H9 (cell line): ENCODE measurements at regions not wholly inside any gene's neighbourhood (a gene's known extent, or its start where the extent isn't known, plus 50 kb on each side); places are given as distances from the start of the nearest gene placed in this dataset.

Experiments used
- DNase-seq: peaks from one replicate; pipeline ENCODE4 v3.0.0-alpha.2; 2017
- H2AFZ ChIP-seq: one replicate; pipeline ENCODE4 v1.6.1; 2013; ENCODE audit warnings: mild to moderate bottlenecking, low read length, control low read depth, moderate library complexity
- H2AK5ac ChIP-seq: 2 replicates; pipeline ENCODE4 v1.6.1; 2013; ENCODE audit warnings: low read length, control low read depth, mixed read lengths; ENCODE audit not compliant: insufficient read length
- H2BK120ac ChIP-seq: one replicate; pipeline ENCODE4 v1.6.1; 2013; ENCODE audit warnings: low read depth, mild to moderate bottlenecking, low read length, control low read depth, inconsistent platforms; ENCODE audit not compliant: poor library complexity, severe bottlenecking
- H2BK12ac ChIP-seq: 2 replicates; pipeline ENCODE4 v1.6.1; 2013; ENCODE audit warnings: low read length, control low read depth, mixed read lengths, low read depth; ENCODE audit not compliant: insufficient read length
- H2BK15ac ChIP-seq: 2 replicates; pipeline ENCODE4 v1.6.1; 2013; ENCODE audit warnings: low read depth, low read length, control low read depth
- H2BK20ac ChIP-seq: one replicate; pipeline ENCODE4 v1.6.1; 2013; ENCODE audit warnings: low read depth, mild to moderate bottlenecking, low read length, control low read depth, inconsistent platforms; ENCODE audit not compliant: poor library complexity, severe bottlenecking
- H2BK5ac ChIP-seq: 2 replicates; pipeline ENCODE4 v1.6.1; 2013; ENCODE audit warnings: low read length, control low read depth, mixed read lengths; ENCODE audit not compliant: insufficient read length
- H3K14ac ChIP-seq: 2 replicates; pipeline ENCODE4 v1.6.1; 2013; ENCODE audit warnings: low read length, control low read depth; ENCODE audit not compliant: insufficient read depth
- H3K18ac ChIP-seq: 2 replicates; pipeline ENCODE4 v1.6.1; 2013; ENCODE audit warnings: low read depth, mild to moderate bottlenecking, mixed read lengths, low read length, control low read depth; ENCODE audit not compliant: insufficient read length
- H3K23ac ChIP-seq: 2 replicates; pipeline ENCODE4 v1.6.1; 2013; ENCODE audit warnings: low read length, control low read depth, mixed read lengths, low read depth; ENCODE audit not compliant: insufficient read length
- H3K23me2 ChIP-seq: 2 replicates; pipeline ENCODE4 v1.6.1; 2013; ENCODE audit warnings: low read depth, mild to moderate bottlenecking, mixed read lengths, low read length, control low read depth; ENCODE audit not compliant: insufficient read length, poor library complexity, severe bottlenecking
- H3K27ac ChIP-seq: 2 replicates; pipeline ENCODE4 v1.5.1; 2013; ENCODE audit warnings: low read length, control low read depth, mixed read lengths, low read depth; ENCODE audit not compliant: insufficient read length
- H3K27me3 ChIP-seq: 2 replicates; pipeline ENCODE4 v1.6.1; 2013; ENCODE audit warnings: low read length, control low read depth, inconsistent platforms; ENCODE audit not compliant: insufficient read depth
- H3K4ac ChIP-seq: 2 replicates; pipeline ENCODE4 v1.6.1; 2013; ENCODE audit warnings: low read depth, mild to moderate bottlenecking, control low read depth, inconsistent platforms, low read length, moderate library complexity
- H3K4me1 ChIP-seq: 2 replicates; pipeline ENCODE4 v1.6.1; 2013; ENCODE audit warnings: low read length, control low read depth, inconsistent platforms; ENCODE audit not compliant: insufficient read depth
- H3K4me2 ChIP-seq: 2 replicates; pipeline ENCODE4 v1.6.1; 2013; ENCODE audit warnings: low read length, control low read depth, mixed read lengths; ENCODE audit not compliant: insufficient read length, insufficient read depth
- H3K56ac ChIP-seq: 2 replicates; pipeline ENCODE4 v1.6.1; 2013; ENCODE audit warnings: low read depth, mild to moderate bottlenecking, mixed read lengths, low read length, control low read depth; ENCODE audit not compliant: insufficient read length
- H3K79me1 ChIP-seq: 2 replicates; pipeline ENCODE4 v1.6.1; 2013; ENCODE audit warnings: low read depth, mild to moderate bottlenecking, moderate library complexity, low read length, control low read depth, inconsistent platforms; ENCODE audit not compliant: insufficient read depth, poor library complexity, severe bottlenecking
- H3K79me2 ChIP-seq: 2 replicates; pipeline ENCODE4 v1.6.1; 2013; ENCODE audit warnings: low read length, control low read depth, inconsistent platforms; ENCODE audit not compliant: insufficient read depth
- H3K9ac ChIP-seq: 2 replicates; pipeline ENCODE4 v1.6.1; 2013; ENCODE audit warnings: low read length, control low read depth, mixed read lengths; ENCODE audit not compliant: insufficient read length; ENCODE audit errors: extremely low read depth
- H3K9me3 ChIP-seq: one replicate; pipeline ENCODE4 v1.6.1; 2013; ENCODE audit warnings: low read depth, low read length, inconsistent platforms; ENCODE audit not compliant: control insufficient read depth
- H3T11ph ChIP-seq: one replicate; pipeline ENCODE4 v1.6.1; 2013; ENCODE audit warnings: mild to moderate bottlenecking, low read length, control low read depth, inconsistent platforms
- H4K20me1 ChIP-seq: one replicate; pipeline ENCODE4 v1.6.1; 2013; ENCODE audit not compliant: control insufficient read depth, insufficient read length, insufficient read depth
- H4K5ac ChIP-seq: 2 replicates; pipeline ENCODE4 v1.6.1; 2013; ENCODE audit warnings: low read depth, mild to moderate bottlenecking, mixed read lengths, low read length, control low read depth; ENCODE audit not compliant: insufficient read length
- H4K8ac ChIP-seq: replicated peaks from 2 replicates; pipeline ENCODE4 v1.6.1; 2013; ENCODE audit warnings: low read length, control low read depth, mixed read lengths, low read depth; ENCODE audit not compliant: insufficient read length
- H4K91ac ChIP-seq: 2 replicates; pipeline ENCODE4 v1.6.1; 2013; ENCODE audit warnings: low read depth, mild to moderate bottlenecking, moderate library complexity, mixed read lengths, low read length, control low read depth; ENCODE audit not compliant: insufficient read length
- H3K27ac Mint-ChIP-seq, 3 experiments: 2 replicates in 2 of 3; 3 replicates in 1 of 3; pipeline ENCODE4 v1.8.0; 2020 to 2021; ENCODE audit warnings: mixed read lengths in 3 of 3, mild to moderate bottlenecking in 1 of 3, moderate library complexity in 1 of 3
- H3K27me3 Mint-ChIP-seq: 2 replicates; pipeline ENCODE4 v1.8.0; 2021; ENCODE audit warnings: low read depth, mild to moderate bottlenecking, moderate library complexity, mixed read lengths
- H3K36me3 Mint-ChIP-seq, 3 experiments: 2 replicates in 2 of 3; 3 replicates in 1 of 3; pipeline ENCODE4 v1.8.0; 2020 to 2021; ENCODE audit warnings: low read depth in 3 of 3, mixed read lengths in 3 of 3; ENCODE audit not compliant: insufficient read depth in 1 of 3
- H3K4me1 Mint-ChIP-seq, 2 experiments: 2 replicates each; pipeline ENCODE4 v1.8.0; 2020; ENCODE audit warnings: mixed read lengths in 2 of 2
- H3K4me3 Mint-ChIP-seq, 2 experiments: 2 replicates in 1 of 2; 3 replicates in 1 of 2; pipeline ENCODE4 v1.8.0; 2020 to 2021; ENCODE audit warnings: mild to moderate bottlenecking in 2 of 2, mixed read lengths in 2 of 2, moderate library complexity in 1 of 2
- H3K9me3 Mint-ChIP-seq, 2 experiments: 2 replicates in 1 of 2; 3 replicates in 1 of 2; pipeline ENCODE4 v1.8.0; 2020; ENCODE audit warnings: mild to moderate bottlenecking in 2 of 2, mixed read lengths in 2 of 2, moderate library complexity in 1 of 2
- CTCF ChIP-seq: fragments of 200-600 bp; sonication (generic); conservative IDR thresholded peaks from 3 replicates; pipeline ENCODE4 v1.8.0; 2021; ENCODE audit warnings: antibody characterized with exemption, mild to moderate bottlenecking
- WGBS: extraction: QIAGEN DNeasy Blood & Tissue Kit; methylation state at CpG from one replicate; pipeline ENCODE4 v1.1.7; 2013; ENCODE audit warnings: missing lambda C conversion rate, low lambda C conversion rate, mixed read lengths; ENCODE audit not compliant: insufficient read length; ENCODE audit errors: extremely low coverage; 5-methylcytosine and 5-hydroxymethylcytosine counted together

GRCh38 chr10:57817741-57818140 lies 450.0 kb downstream of the IPMK start:
- H3K14ac ChIP-seq: no peak overlapping the region
- no peak overlapping the region for H2BK15ac ChIP-seq
- no peak overlapping the region for H2AFZ ChIP-seq
- H3K27me3 ChIP-seq: no peaks in the 10 kb centered on the region
- H3K23me2 ChIP-seq: no peaks in the 10 kb centered on the region
- H4K8ac ChIP-seq: no peak overlapping the region
- H2AK5ac ChIP-seq: no peak overlapping the region
- no peak overlapping the region for H2BK5ac ChIP-seq
- H3K27ac Mint-ChIP-seq: no peak overlapping the region
- WGBS: no CpG with 5 or more reads among the region's 2 CpGs
- no peak for TF ChIP-seq CTCF
- H3K4ac ChIP-seq: no peak overlapping the region
- H3K18ac ChIP-seq: no peak overlapping the region
- H3K9ac ChIP-seq: no peak overlapping the region
- DNase-seq: no peak
- no peaks in the 10 kb centered on the region for H3K79me2 ChIP-seq
- H2BK120ac ChIP-seq: no peak overlapping the region
- H3K79me1 ChIP-seq: no peaks in the 10 kb centered on the region
- no peak overlapping the region for H3K27ac ChIP-seq
- H2BK20ac ChIP-seq: no peak overlapping the region
- H3K9me3 ChIP-seq: no peaks in the 10 kb centered on the region
- no peak overlapping the region for H4K5ac ChIP-seq
- H3K36me3 Mint-ChIP-seq: no peaks in the 10 kb centered on the region
- no peaks in the 10 kb centered on the region for H3K4me1 ChIP-seq
- H3K4me1 Mint-ChIP-seq: peaks cover 0 to 2% of the 10 kb centered on the region in 2 experiments; a peak in 3 of 4 replicates
- no peak overlapping the region for H4K91ac ChIP-seq
- no peak overlapping the region for H3K23ac ChIP-seq
- H3K9me3 Mint-ChIP-seq: no peaks in the 10 kb centered on the region; a peak in 1 of 5 replicates
- H3K4me2 ChIP-seq: no peak overlapping the region
- no peak overlapping the region for H3T11ph ChIP-seq
- no peaks in the 10 kb centered on the region for H4K20me1 ChIP-seq
- H3K4me3 Mint-ChIP-seq: no peak overlapping the region
- no peak overlapping the region for H2BK12ac ChIP-seq
- H3K27me3 Mint-ChIP-seq: no peaks in the 10 kb centered on the region
- H3K56ac ChIP-seq: no peak overlapping the region
